ENCODE measurements at regions not wholly inside any gene's neighbourhood (a gene's known extent, or its start where the extent isn't known, plus 50 kb on each side); places are given as distances from the start of the nearest gene placed in this dataset.

GRCh38 chr5:65068410-65068809 is 299.7 kb downstream of the CWC27 start:
- DNase-seq (ENCODE audit: low read depth): no peak

GRCh38 chr5:65070026-65070425 is 301.3 kb downstream of the CWC27 start:
- DNase-seq (ENCODE audit: low read depth): no peak

- DNase-seq (ENCODE audit: low read depth): no peak
Measured at GRCh38 chr5:65072850-65073249, 304.1 kb downstream of the CWC27 start.

GRCh38 chr5:65073250-65073661 is 304.5 kb downstream of the CWC27 start:
- no peak for DNase-seq (ENCODE audit: low read depth)

- no peak for DNase-seq (ENCODE audit: low read depth)
Measured at GRCh38 chr5:65075623-65076250, 307.0 kb downstream of the CWC27 start.

- DNase-seq (ENCODE audit: low read depth): peak; percentile 78
Measured at GRCh38 chr5:65076251-65076869, 307.6 kb downstream of the CWC27 start.

GRCh38 chr5:65077653-65078052 is 308.9 kb downstream of the CWC27 start:
- no peak for DNase-seq (ENCODE audit: low read depth)

GRCh38 chr5:65078331-65078730 is 309.6 kb downstream of the CWC27 start:
- no peak for DNase-seq (ENCODE audit: low read depth)

GRCh38 chr5:65081071-65081470 is 312.3 kb downstream of the CWC27 start:
- DNase-seq (ENCODE audit: low read depth): no peak

GRCh38 chr5:65084795-65085515 is 316.2 kb downstream of the CWC27 start:
- no peak for DNase-seq (ENCODE audit: low read depth)

GRCh38 chr5:65085516-65085850 is 316.8 kb downstream of the CWC27 start:
- no peak for DNase-seq (ENCODE audit: low read depth)

GRCh38 chr5:65086234-65086890 is 317.6 kb downstream of the CWC27 start:
- peak; percentile 17 for DNase-seq (ENCODE audit: low read depth)

GRCh38 chr5:65087154-65087553 is 318.4 kb downstream of the CWC27 start:
- no peak for DNase-seq (ENCODE audit: low read depth)

- no peak for DNase-seq (ENCODE audit: low read depth)
Measured at GRCh38 chr5:65094279-65094678, 325.5 kb downstream of the CWC27 start.

- no peak for DNase-seq (ENCODE audit: low read depth)
Measured at GRCh38 chr5:65098393-65098792, 329.7 kb downstream of the CWC27 start.
